ENCODE measurements at regions not wholly inside any gene's neighbourhood (a gene's known extent, or its start where the extent isn't known, plus 50 kb on each side); places are given as distances from the start of the nearest gene placed in this dataset.

- no peak for TF ChIP-seq TIGD3 (CRISPR knock-in tag; IDR thresholded peaks at IDR 0.05; ENCODE audit: borderline replicate concordance)
These were observed 518.1 kb downstream of the TFAP2A start (continued) for GRCh38 chr6:9896806-9897205.

GRCh38 chr6:9890893-9891292, 524.0 kb downstream of the TFAP2A start:
- TF ChIP-seq ZNF800 (CRISPR knock-in tag; IDR thresholded peaks at IDR 0.05), result no peak
- no peak for TF ChIP-seq PHF21A (CRISPR knock-in tag; IDR thresholded peaks at IDR 0.05)
- no peak for TF ChIP-seq SRSF1 (optimal IDR thresholded peaks at IDR 0.05; ENCODE audit: low read depth, low read length)
- TF ChIP-seq ZNF619 (CRISPR knock-in tag; IDR thresholded peaks at IDR 0.05), result no peak
- TF ChIP-seq HNRNPUL1 (IDR thresholded peaks at IDR 0.05; ENCODE audit: low read depth, low read length), result no peak
- TF ChIP-seq ZNF280B (CRISPR knock-in tag; IDR thresholded peaks at IDR 0.05; ENCODE audit: borderline replicate concordance), result no peak
- TF ChIP-seq ZNF737 (CRISPR knock-in tag; IDR thresholded peaks at IDR 0.05; ENCODE audit: borderline replicate concordance), result no peak
- TF ChIP-seq ZNF615 (CRISPR knock-in tag; IDR thresholded peaks at IDR 0.05; ENCODE audit: borderline replicate concordance), result no peak
- Histone ChIP-seq H3K4me3 (replicated peaks in 1 of 3; ENCODE audit: insufficient read depth in 1 of 3, low read depth in 2 of 3, low read length in 3 of 3) (no peak overlapping the region), H3K9me3 (ENCODE audit: low read length) (peaks cover 46% of the 10 kb centered on the region), H3K9ac (ENCODE audit: insufficient read depth, low read depth, low read length) (no peak overlapping the region), H3K4me2 (ENCODE audit: low read depth, low read length) (no peak overlapping the region), H3K79me2 (ENCODE audit: insufficient read depth, low read length) (no peaks in the 10 kb centered on the region), H3K36me3 (replicated peaks in 1 of 2; ENCODE audit: control insufficient read depth in 1 of 2, insufficient read depth in 2 of 2, low read length in 2 of 2) (no peaks in the 10 kb centered on the region), H3K27me3 (ENCODE audit: control insufficient read depth in 1 of 2, insufficient read depth in 2 of 2, low read length in 2 of 2) (no peaks in the 10 kb centered on the region), H3K4me1 (ENCODE audit: insufficient read depth, low read length) (no peaks in the 10 kb centered on the region), H4K20me1 (ENCODE audit: insufficient read depth, low read length) (no peaks in the 10 kb centered on the region), H3K27ac (ENCODE audit: extremely low read length, insufficient read depth, low read length) (no peak overlapping the region), H2AFZ (ENCODE audit: low read length) (no peak overlapping the region)
- intact Hi-C loops (cut with micrococcal nuclease; ENCODE audit: unreplicated experiment) (no loop called here), in situ Hi-C loops (cut with HindIII; ENCODE audit: extremely low pct_ligation_motif_present, low pct_unique_long_range_greater_than_20kb) (no loop called here)
- FAIRE-seq, result no peak
- CTCF ChIA-PET (ENCODE audit: low intra/inter-chr PET ratio, low total read pairs), result no interaction called here
- no peak for DNase-seq (ENCODE audit: low spot score)
- POLR2A ChIA-PET, result no interaction called here
- WGBS (ENCODE audit: low lambda C conversion rate), result 0% methylated on average over 4 of the region's 4 CpGs
- ATAC-seq, result no peak
- no TSS peak for BruUV-seq (replicated peaks)

All from HepG2 (cell line).